Panc1 (cell line): ENCODE measurements at regions not wholly inside any gene's neighbourhood (a gene's known extent, or its start where the extent isn't known, plus 50 kb on each side); places are given as distances from the start of the nearest gene placed in this dataset.

Source experiments
- ATAC-seq: fragments of 200-7000 bp; cut with Tn5 transposase; 2 replicates; pipeline ENCODE4 v1.9.1; 2020; ENCODE audit warnings: mild to moderate bottlenecking, moderate library complexity
- BruUV-seq: library from RNA; stranded (reverse); fragments of 400-500 nt; replicated peaks from 2 replicates; lab custom pipeline; 2021; lab: Mats Ljungman, UMichigan
- CTCF ChIA-PET: fragments of 300-600 bp; sonication (Branson Sonifier 250); formaldehyde crosslinking; loops from one replicate; lab custom pipeline; 2022; ENCODE audit warnings: antibody characterized with exemption; lab: Charles Lee
- POLR2A ChIA-PET: fragments of 300-600 bp; sonication (Branson Sonifier 250); formaldehyde crosslinking; loops from one replicate; lab custom pipeline; 2022; ENCODE audit warnings: antibody characterized with exemption; lab: Charles Lee
- DNase-seq: peaks from one replicate; pipeline ENCODE4 v3.0.0-alpha.2; 2010; ENCODE audit warnings: low read depth, low spot score
- H3K27ac ChIP-seq: 2 replicates; pipeline ENCODE4 v1.5.1; 2011; ENCODE audit warnings: mild to moderate bottlenecking, low read length, inconsistent platforms
- H3K27me3 ChIP-seq: fragments of 200-500 bp; sonication (Bioruptor generic); 2 replicates; pipeline ENCODE4 v1.6.0; 2014; ENCODE audit warnings: low read length, inconsistent platforms; ENCODE audit not compliant: control insufficient read depth, insufficient read depth
- H3K36me3 ChIP-seq: fragments of 200-500 bp; sonication (Bioruptor generic); 2 replicates; pipeline ENCODE4 v1.5.1; 2014; ENCODE audit warnings: inconsistent platforms, mild to moderate bottlenecking, low read length, moderate library complexity; ENCODE audit not compliant: control insufficient read depth, insufficient read depth
- H3K4me1 ChIP-seq: 2 replicates; pipeline ENCODE4 v1.5.1; 2011; ENCODE audit warnings: inconsistent platforms, mild to moderate bottlenecking, low read length, moderate library complexity; ENCODE audit not compliant: control insufficient read depth, insufficient read depth
- H3K4me3 ChIP-seq, 2 experiments: 2 replicates each; pipeline ENCODE4 v1.5.1; 2011 to 2012; ENCODE audit warnings: low read depth in 2 of 2, low read length in 2 of 2, mild to moderate bottlenecking in 2 of 2, inconsistent platforms in 1 of 2, moderate library complexity in 1 of 2
- H3K9me3 ChIP-seq: fragments of 200-500 bp; sonication (Bioruptor generic); 2 replicates; pipeline ENCODE4 v1.5.1; 2014; ENCODE audit warnings: low read depth, mild to moderate bottlenecking, inconsistent platforms, low read length, moderate library complexity; ENCODE audit not compliant: control insufficient read depth, insufficient read depth
- POLR2AphosphoS5 ChIP-seq: IDR thresholded peaks from 2 replicates; pipeline ENCODE4 v1.6.1; 2012; ENCODE audit warnings: mild to moderate bottlenecking, low read depth, low read length, moderate library complexity
- SIN3A ChIP-seq: IDR thresholded peaks from 2 replicates; pipeline ENCODE4 v1.6.1; 2012; ENCODE audit warnings: low read depth, mild to moderate bottlenecking, low read length, moderate library complexity, borderline replicate concordance; ENCODE audit not compliant: insufficient read depth
- TCF7L2 ChIP-seq: IDR thresholded peaks from 2 replicates; pipeline ENCODE4 v1.6.1; 2011; ENCODE audit warnings: mild to moderate bottlenecking, low read depth, low read length, inconsistent platforms
- in situ Hi-C: cut with HindIII; loops from 2 replicates; pipeline ENCODE4 v1.10.0; 2016; ENCODE audit warnings: low sequenced_read_pairs, low pct_unique_long_range_greater_than_20kb
- intact Hi-C: fragments of 100-400 bp; cut with micrococcal nuclease; formaldehyde crosslinking; loops from one replicate; pipeline ENCODE4 v1.10.0; 2022; ENCODE audit not compliant: unreplicated experiment
- TF ChIP-seq, protein P1 (sequence below), 2 experiments: IDR thresholded peaks; 2 replicates each; pipeline ENCODE4 v1.6.1; 2011 to 2012; ENCODE audit warnings: low read depth in 2 of 2, control low read depth in 1 of 2, low read length in 1 of 2, mild to moderate bottlenecking in 1 of 2, moderate library complexity in 1 of 2; ENCODE audit not compliant: insufficient read depth in 1 of 2
- TF ChIP-seq, protein P2 (sequence below): fragments of 450-650 bp; IDR thresholded peaks from 2 replicates; pipeline ENCODE4 v1.5.1; 2017; ENCODE audit warnings: mild to moderate bottlenecking

DNA sequence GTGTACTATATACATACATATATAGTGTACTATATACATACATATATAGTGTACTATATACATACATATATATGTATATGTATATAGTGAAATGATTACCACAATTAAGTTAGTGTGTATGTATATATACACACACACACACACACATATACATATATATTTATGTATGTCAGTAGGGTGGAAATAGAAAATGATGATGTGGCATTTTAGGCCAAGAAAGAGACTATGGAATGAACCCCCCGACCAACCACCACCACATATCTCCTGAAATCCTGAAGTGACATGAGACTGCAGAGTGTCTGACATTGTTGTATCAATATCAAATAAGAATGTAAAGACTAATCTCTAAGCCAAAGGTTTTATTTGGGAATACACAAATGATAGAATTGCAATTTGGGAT, 107.6 kb downstream of the RFC3 start:
- Histone ChIP-seq H3K4me3 (no peak overlapping the region), H3K4me1 (no peaks in the 10 kb centered on the region), H3K27ac (no peak overlapping the region), H3K27me3 (no peaks in the 10 kb centered on the region), H3K36me3 (no peaks in the 10 kb centered on the region), H3K9me3 (no peaks in the 10 kb centered on the region)
- CTCF ChIA-PET, result no interaction called here
- intact Hi-C loops (no loop called here), in situ Hi-C loops (no loop called here)
- TF ChIP-seq TCF7L2 (no peak), SIN3A (no peak), POLR2AphosphoS5 (no peak)
- TF ChIP-seq, protein P1, sequence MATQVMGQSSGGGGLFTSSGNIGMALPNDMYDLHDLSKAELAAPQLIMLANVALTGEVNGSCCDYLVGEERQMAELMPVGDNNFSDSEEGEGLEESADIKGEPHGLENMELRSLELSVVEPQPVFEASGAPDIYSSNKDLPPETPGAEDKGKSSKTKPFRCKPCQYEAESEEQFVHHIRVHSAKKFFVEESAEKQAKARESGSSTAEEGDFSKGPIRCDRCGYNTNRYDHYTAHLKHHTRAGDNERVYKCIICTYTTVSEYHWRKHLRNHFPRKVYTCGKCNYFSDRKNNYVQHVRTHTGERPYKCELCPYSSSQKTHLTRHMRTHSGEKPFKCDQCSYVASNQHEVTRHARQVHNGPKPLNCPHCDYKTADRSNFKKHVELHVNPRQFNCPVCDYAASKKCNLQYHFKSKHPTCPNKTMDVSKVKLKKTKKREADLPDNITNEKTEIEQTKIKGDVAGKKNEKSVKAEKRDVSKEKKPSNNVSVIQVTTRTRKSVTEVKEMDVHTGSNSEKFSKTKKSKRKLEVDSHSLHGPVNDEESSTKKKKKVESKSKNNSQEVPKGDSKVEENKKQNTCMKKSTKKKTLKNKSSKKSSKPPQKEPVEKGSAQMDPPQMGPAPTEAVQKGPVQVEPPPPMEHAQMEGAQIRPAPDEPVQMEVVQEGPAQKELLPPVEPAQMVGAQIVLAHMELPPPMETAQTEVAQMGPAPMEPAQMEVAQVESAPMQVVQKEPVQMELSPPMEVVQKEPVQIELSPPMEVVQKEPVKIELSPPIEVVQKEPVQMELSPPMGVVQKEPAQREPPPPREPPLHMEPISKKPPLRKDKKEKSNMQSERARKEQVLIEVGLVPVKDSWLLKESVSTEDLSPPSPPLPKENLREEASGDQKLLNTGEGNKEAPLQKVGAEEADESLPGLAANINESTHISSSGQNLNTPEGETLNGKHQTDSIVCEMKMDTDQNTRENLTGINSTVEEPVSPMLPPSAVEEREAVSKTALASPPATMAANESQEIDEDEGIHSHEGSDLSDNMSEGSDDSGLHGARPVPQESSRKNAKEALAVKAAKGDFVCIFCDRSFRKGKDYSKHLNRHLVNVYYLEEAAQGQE (IDR thresholded peaks at IDR 0.05; ENCODE audit: insufficient read depth in 1 of 2, low read depth in 2 of 2, low read length in 1 of 2), result no peak
- TF ChIP-seq, protein P2, sequence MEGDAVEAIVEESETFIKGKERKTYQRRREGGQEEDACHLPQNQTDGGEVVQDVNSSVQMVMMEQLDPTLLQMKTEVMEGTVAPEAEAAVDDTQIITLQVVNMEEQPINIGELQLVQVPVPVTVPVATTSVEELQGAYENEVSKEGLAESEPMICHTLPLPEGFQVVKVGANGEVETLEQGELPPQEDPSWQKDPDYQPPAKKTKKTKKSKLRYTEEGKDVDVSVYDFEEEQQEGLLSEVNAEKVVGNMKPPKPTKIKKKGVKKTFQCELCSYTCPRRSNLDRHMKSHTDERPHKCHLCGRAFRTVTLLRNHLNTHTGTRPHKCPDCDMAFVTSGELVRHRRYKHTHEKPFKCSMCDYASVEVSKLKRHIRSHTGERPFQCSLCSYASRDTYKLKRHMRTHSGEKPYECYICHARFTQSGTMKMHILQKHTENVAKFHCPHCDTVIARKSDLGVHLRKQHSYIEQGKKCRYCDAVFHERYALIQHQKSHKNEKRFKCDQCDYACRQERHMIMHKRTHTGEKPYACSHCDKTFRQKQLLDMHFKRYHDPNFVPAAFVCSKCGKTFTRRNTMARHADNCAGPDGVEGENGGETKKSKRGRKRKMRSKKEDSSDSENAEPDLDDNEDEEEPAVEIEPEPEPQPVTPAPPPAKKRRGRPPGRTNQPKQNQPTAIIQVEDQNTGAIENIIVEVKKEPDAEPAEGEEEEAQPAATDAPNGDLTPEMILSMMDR, result no peak
- ATAC-seq, result no peak
- DNase-seq, result no peak
- POLR2A ChIA-PET, result no interaction called here
- BruUV-seq, result no TSS peak

DNA sequence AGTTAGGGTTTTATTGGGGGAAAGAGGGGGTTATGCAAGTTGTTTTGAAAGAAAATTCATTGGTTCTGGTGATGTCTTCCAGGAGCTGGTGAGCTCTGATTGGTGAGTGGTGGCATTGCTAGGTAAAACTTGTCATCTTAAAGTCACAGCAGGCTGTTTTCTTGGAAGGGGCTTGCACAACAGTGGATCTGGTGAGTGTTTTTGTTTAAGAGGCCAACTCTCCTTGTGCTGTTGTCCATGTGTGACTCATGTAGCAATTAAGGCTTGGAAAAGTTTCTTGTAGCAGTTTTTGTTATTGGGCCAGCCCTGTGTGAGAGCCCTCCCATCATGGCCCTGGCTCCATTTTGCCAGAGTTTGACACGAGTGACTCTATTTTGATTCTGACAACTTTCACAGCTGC, 109.4 kb downstream of the RFC3 start:
- no peaks in the 10 kb centered on the region for H3K27me3 ChIP-seq
- intact Hi-C loops, result no loop called here
- H3K4me3 ChIP-seq, result no peak overlapping the region
- no TSS peak for BruUV-seq
- in situ Hi-C loops, result no loop called here
- no peak overlapping the region for H3K27ac ChIP-seq
- ChIA-PET POLR2A (no interaction called here), CTCF (no interaction called here)
- H3K4me1 ChIP-seq, result no peaks in the 10 kb centered on the region
- no peaks in the 10 kb centered on the region for H3K9me3 ChIP-seq
- ATAC-seq (no peak), DNase-seq (no peak)
- TF ChIP-seq, protein P2, result no peak
- TF ChIP-seq POLR2AphosphoS5 (no peak), SIN3A (no peak), TCF7L2 (no peak)
- TF ChIP-seq, protein P1 (IDR thresholded peaks at IDR 0.05; ENCODE audit: insufficient read depth in 1 of 2, low read depth in 2 of 2, low read length in 1 of 2), result no peak
- no peaks in the 10 kb centered on the region for H3K36me3 ChIP-seq
